Panc1 (cell line): ENCODE measurements at regions not wholly inside any gene's neighbourhood (a gene's known extent, or its start where the extent isn't known, plus 50 kb on each side); places are given as distances from the start of the nearest gene placed in this dataset.

Experiments used
- CTCF ChIP-seq: fragments of 450-650 bp; IDR thresholded peaks from 2 replicates; pipeline ENCODE4 v1.5.1; 2017; ENCODE audit warnings: mild to moderate bottlenecking
- POLR2AphosphoS5 ChIP-seq: IDR thresholded peaks from 2 replicates; pipeline ENCODE4 v1.6.1; 2012; ENCODE audit warnings: mild to moderate bottlenecking, low read depth, low read length, moderate library complexity
- SIN3A ChIP-seq: IDR thresholded peaks from 2 replicates; pipeline ENCODE4 v1.6.1; 2012; ENCODE audit warnings: low read depth, mild to moderate bottlenecking, low read length, moderate library complexity, borderline replicate concordance; ENCODE audit not compliant: insufficient read depth
- TCF7L2 ChIP-seq: IDR thresholded peaks from 2 replicates; pipeline ENCODE4 v1.6.1; 2011; ENCODE audit warnings: mild to moderate bottlenecking, low read depth, low read length, inconsistent platforms

- TF ChIP-seq CTCF (no peak), SIN3A (no peak), POLR2AphosphoS5 (no peak), TCF7L2 (no peak)
Observed at GRCh38 chr6:97669191-97670031, 386.4 kb upstream of the MMS22L start.
